ENCODE measurements at regions not wholly inside any gene's neighbourhood (a gene's known extent, or its start where the extent isn't known, plus 50 kb on each side); places are given as distances from the start of the nearest gene placed in this dataset.
A peak's percentile ranks its signal among the peaks of the same experiment; 100 is the strongest.

DNA sequence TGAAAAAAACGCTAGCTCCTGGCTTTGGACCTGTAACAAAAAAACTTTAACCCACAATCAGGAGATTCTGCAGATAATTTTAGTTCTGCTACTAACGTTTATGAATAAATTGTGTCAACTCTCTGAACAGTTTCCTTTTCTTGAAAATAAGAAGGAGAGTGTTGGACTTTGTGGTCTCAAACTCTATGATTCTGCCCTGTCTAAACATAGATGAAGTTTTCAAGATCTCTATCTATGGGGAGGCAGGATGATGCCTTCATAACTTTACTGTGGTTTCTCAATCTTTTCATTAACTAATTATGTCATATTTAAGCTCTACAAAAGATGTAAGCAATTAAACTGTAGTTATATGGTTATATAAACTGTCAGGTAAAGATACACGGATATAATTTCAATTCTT is 162.0 kb downstream of the REEP3 start:
- no peak overlapping the region for H3K4me3 ChIP-seq (ENCODE audit: low read length)
- H3K4me1 ChIP-seq (ENCODE audit: low read length) = peaks cover 9% of the 10 kb centered on the region
- no peaks in the 10 kb centered on the region for H3K79me2 ChIP-seq (ENCODE audit: low read length)
- no peak overlapping the region for H2AFZ ChIP-seq (ENCODE audit: low read depth, low read length)
- no peak overlapping the region for H3K9ac ChIP-seq (ENCODE audit: low read length)
- 0 out of 2 replicates have a peak, but pooled peaks cover 3% of the 10 kb centered on the region for H3K27me3 ChIP-seq (ENCODE audit: low read depth, low read length)
- no peak overlapping the region for H3K4me2 ChIP-seq (ENCODE audit: low read length)
- H3K36me3 ChIP-seq (replicated peaks; ENCODE audit: low read depth, low read length) = no peaks in the 10 kb centered on the region
- H3K27ac ChIP-seq (ENCODE audit: low read length) = no peak overlapping the region
- no peaks in the 10 kb centered on the region for H3K9me3 ChIP-seq (ENCODE audit: insufficient read depth, low read length)
- no peaks in the 10 kb centered on the region for H4K20me1 ChIP-seq (ENCODE audit: insufficient read depth, low read length)
- no peak for TF ChIP-seq EZH2phosphoT487 (IDR thresholded peaks at IDR 0.05; ENCODE audit: low read depth)
- TF ChIP-seq CTCF (IDR thresholded peaks at IDR 0.05; ENCODE audit: low read depth, low read length) = no peak

GRCh38 chr10:63683686-63684085 is 162.5 kb downstream of the REEP3 start:
- H3K27me3 ChIP-seq (ENCODE audit: low read depth, low read length) = 0 out of 2 replicates have a peak, but pooled peaks cover 3% of the 10 kb centered on the region
- TF ChIP-seq EZH2phosphoT487 (IDR thresholded peaks at IDR 0.05; ENCODE audit: low read depth) (no peak), CTCF (IDR thresholded peaks at IDR 0.05; ENCODE audit: low read depth, low read length) (no peak)
- no peak overlapping the region for H3K9ac ChIP-seq (ENCODE audit: low read length)
- H3K79me2 ChIP-seq (ENCODE audit: low read length) = no peaks in the 10 kb centered on the region
- no peaks in the 10 kb centered on the region for H4K20me1 ChIP-seq (ENCODE audit: insufficient read depth, low read length)
- H2AFZ ChIP-seq (ENCODE audit: low read depth, low read length) = no peak overlapping the region
- no peaks in the 10 kb centered on the region for H3K36me3 ChIP-seq (replicated peaks; ENCODE audit: low read depth, low read length)
- no peaks in the 10 kb centered on the region for H3K9me3 ChIP-seq (ENCODE audit: insufficient read depth, low read length)
- peaks cover 11% of the 10 kb centered on the region for H3K4me1 ChIP-seq (ENCODE audit: low read length)
- no peak overlapping the region for H3K4me3 ChIP-seq (ENCODE audit: low read length)
- H3K27ac ChIP-seq (ENCODE audit: low read length) = no peak overlapping the region
- no peak overlapping the region for H3K4me2 ChIP-seq (ENCODE audit: low read length)

DNA sequence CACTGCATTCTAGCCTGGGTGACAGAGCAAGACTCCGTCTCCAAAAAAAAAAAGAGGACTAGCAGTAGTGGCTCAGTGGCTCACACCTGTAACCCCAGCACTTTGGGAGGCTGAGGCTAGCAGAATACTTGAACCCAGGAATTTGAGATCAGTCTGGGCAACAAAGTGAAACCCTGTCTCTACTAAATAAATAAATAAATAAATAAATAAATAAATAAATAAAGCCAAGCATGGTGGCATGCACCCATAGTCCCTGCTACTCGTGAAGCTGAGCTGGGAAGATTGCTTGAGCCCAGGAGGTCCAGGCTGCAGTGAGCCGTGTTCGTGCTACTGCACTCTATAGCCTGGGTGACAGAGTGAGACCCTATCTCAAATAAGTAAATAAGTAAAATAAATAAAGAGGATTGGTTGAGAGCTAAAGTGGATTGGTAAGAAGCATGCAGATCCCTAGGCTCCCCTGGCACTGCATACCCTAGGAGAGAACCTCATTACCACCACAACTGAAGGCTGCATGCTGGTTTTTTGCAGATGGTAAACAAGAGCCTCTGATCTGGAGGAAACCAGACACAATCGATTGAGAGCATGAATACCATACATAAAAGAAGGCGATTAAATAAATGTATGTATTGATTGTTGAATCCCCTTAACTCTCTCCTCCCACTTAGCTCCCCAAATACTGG is 163.2 kb downstream of the REEP3 start:
- no peak overlapping the region for H3K27ac ChIP-seq (ENCODE audit: low read length)
- no peak overlapping the region for H3K9ac ChIP-seq (ENCODE audit: low read length)
- TF ChIP-seq EZH2phosphoT487 (IDR thresholded peaks at IDR 0.05; ENCODE audit: low read depth) (no peak), CTCF (IDR thresholded peaks at IDR 0.05; ENCODE audit: low read depth, low read length) (no peak)
- no peak overlapping the region for H2AFZ ChIP-seq (ENCODE audit: low read depth, low read length)
- peaks cover 12% of the 10 kb centered on the region for H3K4me1 ChIP-seq (ENCODE audit: low read length)
- 0 out of 2 replicates have a peak, but pooled peaks cover 3% of the 10 kb centered on the region for H3K27me3 ChIP-seq (ENCODE audit: low read depth, low read length)
- no peaks in the 10 kb centered on the region for H4K20me1 ChIP-seq (ENCODE audit: insufficient read depth, low read length)
- H3K4me2 ChIP-seq (ENCODE audit: low read length) = no peak overlapping the region
- no peaks in the 10 kb centered on the region for H3K79me2 ChIP-seq (ENCODE audit: low read length)
- no peaks in the 10 kb centered on the region for H3K36me3 ChIP-seq (replicated peaks; ENCODE audit: low read depth, low read length)
- H3K9me3 ChIP-seq (ENCODE audit: insufficient read depth, low read length) = no peaks in the 10 kb centered on the region
- no peak overlapping the region for H3K4me3 ChIP-seq (ENCODE audit: low read length)

DNA sequence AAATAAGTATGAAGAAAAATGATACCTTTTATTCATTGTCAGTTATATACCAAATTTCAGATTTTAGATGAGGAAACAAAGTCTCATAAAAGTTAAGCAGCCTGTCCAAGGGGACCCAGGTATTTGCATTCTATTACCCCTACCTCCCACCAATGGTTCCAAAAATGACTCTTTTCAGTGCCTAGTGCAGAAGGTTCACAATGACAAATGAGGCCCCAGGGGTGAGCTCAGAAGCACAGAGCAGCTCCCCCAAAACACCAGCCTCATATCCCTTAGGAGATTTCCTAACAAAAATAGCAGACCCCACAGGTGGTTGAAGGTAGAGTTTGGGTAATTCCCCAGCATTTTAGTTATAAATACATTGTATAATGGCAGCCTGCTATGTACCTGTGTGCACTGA is 168.6 kb downstream of the REEP3 start:
- H3K27me3 ChIP-seq (ENCODE audit: low read depth, low read length) = 0 out of 2 replicates have a peak, but pooled peaks cover 3% of the 10 kb centered on the region
- TF ChIP-seq EZH2phosphoT487 (IDR thresholded peaks at IDR 0.05; ENCODE audit: low read depth) (no peak), CTCF (IDR thresholded peaks at IDR 0.05; ENCODE audit: low read depth, low read length) (no peak)
- H2AFZ ChIP-seq (ENCODE audit: low read depth, low read length) = no peak overlapping the region
- no peak overlapping the region for H3K9ac ChIP-seq (ENCODE audit: low read length)
- no peaks in the 10 kb centered on the region for H3K79me2 ChIP-seq (ENCODE audit: low read length)
- peak overlapping the region; percentile 43 for H3K4me2 ChIP-seq (ENCODE audit: low read length)
- peaks cover 24% of the 10 kb centered on the region for H3K4me1 ChIP-seq (ENCODE audit: low read length)
- H3K27ac ChIP-seq (ENCODE audit: low read length) = no peak overlapping the region
- no peaks in the 10 kb centered on the region for H3K36me3 ChIP-seq (replicated peaks; ENCODE audit: low read depth, low read length)
- H3K9me3 ChIP-seq (ENCODE audit: insufficient read depth, low read length) = no peaks in the 10 kb centered on the region
- H4K20me1 ChIP-seq (ENCODE audit: insufficient read depth, low read length) = no peaks in the 10 kb centered on the region
- H3K4me3 ChIP-seq (ENCODE audit: low read length) = no peak overlapping the region
